Activated T-helper 2 cell treated with anti-CD3 and anti-CD28 coated beads, Interferon-gamma antibody, Interleukin-2, Interleukin-4, amounts not matched to agents 10 μg/mL and 5 μg/mL and 100 μg/mL, durations not matched to agents 14 hours and 24 hours and 36 hours (primary cell): ENCODE measurements at regions not wholly inside any gene's neighbourhood (a gene's known extent, or its start where the extent isn't known, plus 50 kb on each side); places are given as distances from the start of the nearest gene placed in this dataset.

Experiments used
- DNase-seq: peaks from one replicate; pipeline ENCODE4 v3.0.0; 2021; ENCODE audit warnings: low spot score
- H3K27ac Mint-ChIP-seq: one replicate; pipeline ENCODE4 v1.8.0; 2021; ENCODE audit warnings: mixed read lengths
- H3K27me3 Mint-ChIP-seq: one replicate; pipeline ENCODE4 v1.8.0; 2021; ENCODE audit warnings: low read depth, mixed read lengths
- H3K36me3 Mint-ChIP-seq: one replicate; pipeline ENCODE4 v1.8.0; 2021; ENCODE audit warnings: low read depth, mixed read lengths
- H3K4me1 Mint-ChIP-seq: one replicate; pipeline ENCODE4 v1.8.0; 2021; ENCODE audit warnings: low read depth, mixed read lengths
- H3K4me3 Mint-ChIP-seq: one replicate; pipeline ENCODE4 v1.8.0; 2021; ENCODE audit warnings: low read depth, mild to moderate bottlenecking, moderate library complexity, mixed read lengths
- H3K9me3 Mint-ChIP-seq: one replicate; pipeline ENCODE4 v1.8.0; 2021; ENCODE audit warnings: mixed read lengths
- intact Hi-C: fragments of 100-400 bp; cut with micrococcal nuclease; formaldehyde crosslinking; loops from one replicate; pipeline ENCODE4 v1.15.1; 2023

GRCh38 chr14:42909659-42910058 lies 1303.0 kb downstream of the LRFN5 start:
- H3K9me3 Mint-ChIP-seq, result peaks cover 41% of the 10 kb centered on the region
- H3K4me3 Mint-ChIP-seq, result no peak overlapping the region
- H3K27me3 Mint-ChIP-seq, result no peaks in the 10 kb centered on the region
- DNase-seq, result no peak
- H3K36me3 Mint-ChIP-seq, result no peaks in the 10 kb centered on the region
- no peak overlapping the region for H3K27ac Mint-ChIP-seq
- H3K4me1 Mint-ChIP-seq, result no peaks in the 10 kb centered on the region
- intact Hi-C loops, result no loop called here

DNA sequence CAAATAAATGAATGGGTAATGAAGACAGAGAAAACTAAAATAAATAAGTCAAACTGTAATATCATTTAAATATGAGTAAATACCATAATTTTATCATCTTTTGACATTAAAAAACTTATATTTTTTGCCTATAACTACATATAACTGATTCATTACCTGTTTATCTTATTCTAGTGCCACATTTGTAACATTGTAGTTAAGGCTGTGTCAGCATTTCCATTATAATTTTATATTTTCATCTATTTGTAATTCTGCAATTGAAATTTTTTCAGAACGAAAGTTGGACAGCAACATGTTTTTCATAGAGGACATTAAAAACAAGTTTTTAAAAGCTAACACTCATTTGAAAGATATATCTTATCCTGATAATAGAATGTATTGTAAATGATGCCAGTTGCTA lies 1286.5 kb downstream of the LRFN5 start:
- DNase-seq, result no peak
- Mint-ChIP-seq H3K27me3 (no peaks in the 10 kb centered on the region), H3K4me1 (no peaks in the 10 kb centered on the region), H3K4me3 (no peak overlapping the region), H3K27ac (no peak overlapping the region), H3K36me3 (no peaks in the 10 kb centered on the region), H3K9me3 (peaks cover 57% of the 10 kb centered on the region)
- intact Hi-C loops, result no loop called here

DNA sequence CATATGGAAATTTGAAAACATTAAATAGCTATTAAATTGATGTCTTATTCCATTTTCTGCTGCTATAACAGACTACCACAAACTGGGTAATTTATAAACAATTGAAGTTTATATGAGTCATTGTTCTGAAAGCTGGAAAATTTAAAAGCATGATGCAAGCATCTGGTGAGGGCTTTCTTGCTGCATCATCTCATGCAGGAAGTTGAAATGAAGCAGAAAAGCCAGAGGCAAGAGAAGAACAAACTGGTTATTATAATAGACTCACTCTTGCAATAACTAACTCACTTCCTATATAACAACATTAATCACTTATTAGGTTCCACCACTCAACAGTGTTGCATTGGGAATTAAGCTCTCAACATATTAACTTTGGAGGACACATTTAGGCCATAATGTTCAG lies 1277.4 kb downstream of the LRFN5 start:
- H3K36me3 Mint-ChIP-seq, result no peaks in the 10 kb centered on the region
- no peaks in the 10 kb centered on the region for H3K4me1 Mint-ChIP-seq
- H3K9me3 Mint-ChIP-seq, result peaks cover 28% of the 10 kb centered on the region
- no peak overlapping the region for H3K4me3 Mint-ChIP-seq
- no peak overlapping the region for H3K27ac Mint-ChIP-seq
- intact Hi-C loops, result no loop called here
- DNase-seq, result no peak
- H3K27me3 Mint-ChIP-seq, result no peaks in the 10 kb centered on the region

DNA sequence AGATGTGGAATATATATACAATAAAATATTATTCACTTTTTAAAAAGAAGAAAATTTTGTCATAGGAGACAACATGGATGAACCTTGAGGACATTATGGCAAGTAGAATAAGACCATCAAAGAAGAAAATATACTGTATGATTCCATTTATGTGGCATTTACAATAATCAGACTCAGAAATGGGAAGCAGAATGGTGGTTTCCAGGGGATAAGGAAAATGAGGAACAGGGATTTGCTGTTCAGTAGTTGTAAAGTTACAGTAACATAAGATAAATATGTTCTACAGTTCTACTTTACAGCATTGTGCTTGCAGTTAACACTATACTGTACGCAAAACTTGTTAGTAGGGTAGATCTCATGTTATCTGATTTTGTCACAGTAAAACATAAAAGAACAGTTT lies 1271.0 kb downstream of the LRFN5 start:
- H3K9me3 Mint-ChIP-seq, result peaks cover 34% of the 10 kb centered on the region
- H3K27ac Mint-ChIP-seq, result no peak overlapping the region
- no peak for DNase-seq
- H3K27me3 Mint-ChIP-seq, result no peaks in the 10 kb centered on the region
- H3K4me3 Mint-ChIP-seq, result no peak overlapping the region
- intact Hi-C loops, result no loop called here
- no peaks in the 10 kb centered on the region for H3K36me3 Mint-ChIP-seq
- H3K4me1 Mint-ChIP-seq, result no peaks in the 10 kb centered on the region

GRCh38 chr14:42872786-42873185 lies 1266.1 kb downstream of the LRFN5 start:
- peaks cover 41% of the 10 kb centered on the region for H3K9me3 Mint-ChIP-seq
- H3K27ac Mint-ChIP-seq, result no peak overlapping the region

DNA sequence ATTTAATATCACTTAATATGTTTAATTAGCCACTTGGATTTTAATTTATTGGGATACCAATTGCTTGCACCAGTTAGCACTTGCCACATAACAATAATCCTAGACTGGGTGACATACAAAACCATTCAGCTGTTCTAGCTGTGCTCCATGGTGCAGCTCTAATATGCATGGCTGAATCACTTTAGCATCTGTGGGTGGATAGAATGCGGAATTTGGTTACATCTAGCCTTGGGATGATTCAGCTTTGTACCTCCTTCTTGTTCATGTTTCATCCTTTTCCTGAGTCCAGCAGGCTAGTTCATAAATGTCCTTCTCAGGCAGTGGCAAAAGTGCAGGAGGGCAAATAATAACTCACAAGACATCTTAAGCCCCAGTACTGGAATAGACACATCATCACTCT lies 1263.0 kb downstream of the LRFN5 start:
- Mint-ChIP-seq H3K27ac (no peak overlapping the region), H3K4me3 (no peak overlapping the region), H3K9me3 (peaks cover 39% of the 10 kb centered on the region), H3K36me3 (no peaks in the 10 kb centered on the region), H3K4me1 (no peaks in the 10 kb centered on the region), H3K27me3 (no peaks in the 10 kb centered on the region)
- intact Hi-C loops, result no loop called here
- DNase-seq, result no peak

More at GRCh38 chr14:42872786-42873185, 1266.1 kb downstream of the LRFN5 start:
- no peaks in the 10 kb centered on the region for H3K27me3 Mint-ChIP-seq
- no peak overlapping the region for H3K4me3 Mint-ChIP-seq
- intact Hi-C loops, result no loop called here
- DNase-seq, result no peak
- no peaks in the 10 kb centered on the region for H3K36me3 Mint-ChIP-seq
- H3K4me1 Mint-ChIP-seq, result no peaks in the 10 kb centered on the region

DNA sequence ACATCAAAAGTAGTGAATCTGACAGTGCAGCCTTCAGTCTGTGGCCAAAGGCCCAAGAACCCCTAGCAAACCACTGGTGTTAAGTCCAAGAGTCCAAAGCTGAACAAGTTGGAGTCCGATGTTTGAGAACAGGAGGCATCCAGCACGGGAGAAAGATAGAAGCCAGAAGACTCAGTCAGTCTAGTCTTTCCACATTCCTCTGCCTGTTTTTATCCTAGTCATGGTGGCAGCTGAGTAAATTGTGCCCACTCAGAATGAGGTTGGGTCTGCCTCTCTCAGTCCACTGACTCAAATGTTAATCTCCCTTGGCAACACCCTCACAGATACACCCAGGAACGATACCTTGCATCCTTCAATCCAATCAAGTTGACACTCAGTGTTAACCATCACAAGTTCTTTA lies 1255.4 kb downstream of the LRFN5 start:
- intact Hi-C loops, result no loop called here
- Mint-ChIP-seq H3K4me3 (no peak overlapping the region), H3K9me3 (peaks cover 9% of the 10 kb centered on the region), H3K27me3 (no peaks in the 10 kb centered on the region), H3K27ac (no peak overlapping the region), H3K36me3 (no peaks in the 10 kb centered on the region), H3K4me1 (no peaks in the 10 kb centered on the region)
- DNase-seq, result no peak

- H3K9me3 Mint-ChIP-seq, result peaks cover 20% of the 10 kb centered on the region
- no peaks in the 10 kb centered on the region for H3K36me3 Mint-ChIP-seq
- intact Hi-C loops, result no loop called here
- H3K27me3 Mint-ChIP-seq, result no peaks in the 10 kb centered on the region
- H3K4me1 Mint-ChIP-seq, result no peaks in the 10 kb centered on the region
- H3K4me3 Mint-ChIP-seq, result no peak overlapping the region
- H3K27ac Mint-ChIP-seq, result no peak overlapping the region
- no peak for DNase-seq
Measured at GRCh38 chr14:42860371-42860770, 1253.7 kb downstream of the LRFN5 start.

- Mint-ChIP-seq H3K27ac (no peak overlapping the region), H3K36me3 (no peaks in the 10 kb centered on the region), H3K4me1 (no peaks in the 10 kb centered on the region), H3K9me3 (peaks cover 27% of the 10 kb centered on the region), H3K4me3 (no peak overlapping the region), H3K27me3 (no peaks in the 10 kb centered on the region)
- no peak for DNase-seq
- intact Hi-C loops, result no loop called here
Measured at GRCh38 chr14:42856106-42856505, 1249.4 kb downstream of the LRFN5 start.

DNA sequence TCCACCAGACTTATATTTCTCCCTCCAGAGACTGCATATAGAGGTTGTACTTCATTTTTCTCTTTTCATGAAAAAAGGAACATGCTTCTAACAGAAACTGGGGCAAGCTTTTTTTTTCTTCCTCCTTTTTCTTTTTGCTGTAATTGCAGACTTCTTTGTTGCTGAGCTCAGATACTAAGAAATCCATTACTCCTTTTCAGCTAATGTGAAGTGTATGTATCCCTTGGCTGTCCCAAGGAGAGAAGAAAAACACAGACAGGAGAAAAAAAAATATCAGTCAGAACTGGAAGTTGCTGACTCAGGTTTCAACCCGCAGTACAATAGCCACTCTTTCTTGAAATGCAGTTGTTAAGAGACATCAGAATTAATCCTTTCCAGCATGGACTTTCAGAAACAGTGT lies 1248.4 kb downstream of the LRFN5 start:
- intact Hi-C loops, result no loop called here
- Mint-ChIP-seq H3K9me3 (peaks cover 33% of the 10 kb centered on the region), H3K27ac (no peak overlapping the region), H3K36me3 (no peaks in the 10 kb centered on the region), H3K4me1 (no peaks in the 10 kb centered on the region), H3K4me3 (no peak overlapping the region), H3K27me3 (no peaks in the 10 kb centered on the region)
- DNase-seq, result no peak

GRCh38 chr14:42854061-42854460 lies 1247.4 kb downstream of the LRFN5 start:
- intact Hi-C loops, result no loop called here
- H3K27me3 Mint-ChIP-seq, result no peaks in the 10 kb centered on the region
- no peak overlapping the region for H3K4me3 Mint-ChIP-seq
- peaks cover 34% of the 10 kb centered on the region for H3K9me3 Mint-ChIP-seq
- no peaks in the 10 kb centered on the region for H3K36me3 Mint-ChIP-seq
- no peaks in the 10 kb centered on the region for H3K4me1 Mint-ChIP-seq
- no peak for DNase-seq
- H3K27ac Mint-ChIP-seq, result no peak overlapping the region

GRCh38 chr14:42848652-42849051 lies 1242.0 kb downstream of the LRFN5 start:
- H3K4me3 Mint-ChIP-seq, result no peak overlapping the region
- no peaks in the 10 kb centered on the region for H3K27me3 Mint-ChIP-seq
- H3K9me3 Mint-ChIP-seq, result peaks cover 55% of the 10 kb centered on the region
- DNase-seq, result no peak
- H3K36me3 Mint-ChIP-seq, result no peaks in the 10 kb centered on the region
- no peaks in the 10 kb centered on the region for H3K4me1 Mint-ChIP-seq
- intact Hi-C loops, result no loop called here
- H3K27ac Mint-ChIP-seq, result no peak overlapping the region

DNA sequence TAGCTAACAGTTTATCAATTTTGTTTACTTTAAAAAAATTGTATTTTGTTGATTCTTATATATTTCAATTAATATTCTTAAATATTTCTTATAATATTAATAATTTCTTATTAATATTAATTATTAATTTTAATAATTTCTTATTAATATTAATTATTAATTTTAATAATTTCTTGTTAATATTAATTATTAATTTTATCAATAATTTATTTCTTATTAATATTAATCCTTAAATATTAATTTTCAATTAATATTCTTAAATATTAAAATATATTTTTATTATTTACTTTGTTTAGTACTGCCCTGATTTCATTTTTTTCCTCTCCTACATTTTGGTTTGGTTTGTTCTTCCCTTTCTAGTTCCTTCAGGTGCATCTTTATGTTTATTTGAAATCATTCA lies 1208.1 kb downstream of the LRFN5 start:
- no peak overlapping the region for H3K27ac Mint-ChIP-seq
- intact Hi-C loops, result no loop called here

GRCh38 chr14:42806909-42807315 lies 1200.2 kb downstream of the LRFN5 start:
- peaks cover 22% of the 10 kb centered on the region for H3K9me3 Mint-ChIP-seq
- intact Hi-C loops, result no loop called here
- H3K27ac Mint-ChIP-seq, result no peak overlapping the region

More for the DNA sequence above, 1208.1 kb downstream of the LRFN5 start:
- peaks cover 31% of the 10 kb centered on the region for H3K9me3 Mint-ChIP-seq
- DNase-seq, result no peak
- H3K4me3 Mint-ChIP-seq, result no peak overlapping the region
- no peaks in the 10 kb centered on the region for H3K27me3 Mint-ChIP-seq
- no peaks in the 10 kb centered on the region for H3K36me3 Mint-ChIP-seq
- no peaks in the 10 kb centered on the region for H3K4me1 Mint-ChIP-seq

More at GRCh38 chr14:42806909-42807315, 1200.2 kb downstream of the LRFN5 start:
- no peaks in the 10 kb centered on the region for H3K4me1 Mint-ChIP-seq
- no peak overlapping the region for H3K4me3 Mint-ChIP-seq
- no peaks in the 10 kb centered on the region for H3K27me3 Mint-ChIP-seq
- DNase-seq, result no peak
- H3K36me3 Mint-ChIP-seq, result no peaks in the 10 kb centered on the region
